ENCODE measurements at regions not wholly inside any gene's neighbourhood (a gene's known extent, or its start where the extent isn't known, plus 50 kb on each side); places are given as distances from the start of the nearest gene placed in this dataset.

- TF ChIP-seq ELF1 (IDR thresholded peaks at IDR 0.05; ENCODE audit: borderline replicate concordance, low read depth) (no peak), EZH2phosphoT487 (IDR thresholded peaks at IDR 0.05; ENCODE audit: borderline replicate concordance) (no peak), TCF7L2 (IDR thresholded peaks at IDR 0.05; ENCODE audit: borderline replicate concordance, extremely low read depth, insufficient read depth, insufficient read length) (no peak), POLR2A (IDR thresholded peaks at IDR 0.05; ENCODE audit: borderline replicate concordance, extremely low read depth, insufficient read depth, insufficient read length) (no peak), CTCF (IDR thresholded peaks at IDR 0.05 in 2 of 3, conservative IDR thresholded peaks at IDR 0.05 in 1 of 3; ENCODE audit: borderline replicate concordance in 1 of 3, insufficient read depth in 1 of 3, low read depth in 2 of 3, low read length in 2 of 3) (no peak)
These were observed 208.6 kb downstream of the URI1 start for GRCh38 chr19:30150626-30151025.
